GM12874 (cell line): ENCODE measurements at regions not wholly inside any gene's neighbourhood (a gene's known extent, or its start where the extent isn't known, plus 50 kb on each side); places are given as distances from the start of the nearest gene placed in this dataset.

Experiments used
- CTCF ChIP-seq: IDR thresholded peaks from 2 replicates; pipeline ENCODE4 v1.5.1; 2011; ENCODE audit warnings: low read depth, mild to moderate bottlenecking, control low read depth, low read length, moderate library complexity; ENCODE audit not compliant: insufficient read depth

GRCh38 chr4:114184901-114185300, 205.5 kb upstream of the ARSJ start:
- no peak for TF ChIP-seq CTCF

- no peak for TF ChIP-seq CTCF
These were observed 208.1 kb upstream of the ARSJ start for GRCh38 chr4:114187592-114187991.

GRCh38 chr4:114191496-114191895, 212.0 kb upstream of the ARSJ start:
- no peak for TF ChIP-seq CTCF

- TF ChIP-seq CTCF, result no peak
These were observed 213.4 kb upstream of the ARSJ start for GRCh38 chr4:114192854-114193253.

GRCh38 chr4:114193624-114194399, 214.4 kb upstream of the ARSJ start:
- no peak for TF ChIP-seq CTCF

GRCh38 chr4:114196606-114197005, 217.2 kb upstream of the ARSJ start:
- no peak for TF ChIP-seq CTCF

GRCh38 chr4:114200026-114200425, 220.6 kb upstream of the ARSJ start:
- TF ChIP-seq CTCF, result no peak
